CD4-positive, CD25-positive, alpha-beta regulatory T cell (primary cell): ENCODE measurements at regions not wholly inside any gene's neighbourhood (a gene's known extent, or its start where the extent isn't known, plus 50 kb on each side); places are given as distances from the start of the nearest gene placed in this dataset.
"Not testable (repeated sequence)": the region's sequence is repeated elsewhere in the genome, so short reads cannot be mapped to it uniquely, and the experiment has no call there.

Experiments used
- ATAC-seq, 2 donors: fragments of 150-1000 bp; cut with Tn5 transposase; one replicate each; pipeline ENCODE4 v1.10.0; 2021; ENCODE audit warnings: low read depth in 2 of 2, moderate number of reproducible peaks in 2 of 2, moderate library complexity in 1 of 2
- DNase-seq, 3 donors: peaks; one replicate each; pipeline versions ENCODE4 v3.0.0 to v3.0.0-alpha.2; 2012 to 2022; ENCODE audit warnings: mixed read lengths in 1 of 3
- H3K27ac ChIP-seq: one replicate; pipeline ENCODE4 v1.7.0; 2013; ENCODE audit warnings: mild to moderate bottlenecking, low read length; ENCODE audit not compliant: insufficient read depth, poor library complexity, severe bottlenecking
- H3K27me3 ChIP-seq: one replicate; pipeline ENCODE4 v1.7.0; 2013; ENCODE audit warnings: low read length; ENCODE audit not compliant: control insufficient read depth, insufficient read depth
- H3K36me3 ChIP-seq: one replicate; pipeline ENCODE4 v1.7.0; 2013; ENCODE audit warnings: mild to moderate bottlenecking, low read length, moderate library complexity; ENCODE audit not compliant: control insufficient read depth, insufficient read depth
- H3K4me1 ChIP-seq: 2 replicates; pipeline ENCODE4 v1.7.0; 2013; ENCODE audit warnings: mild to moderate bottlenecking, low read length; ENCODE audit not compliant: insufficient read depth, control insufficient read depth, poor library complexity, severe bottlenecking
- H3K4me3 ChIP-seq: one replicate; pipeline ENCODE4 v1.7.0; 2013; ENCODE audit warnings: low read depth, mild to moderate bottlenecking, low read length, moderate library complexity
- H3K9me3 ChIP-seq, 2 experiments: 1 replicate in 1 of 2; 2 replicates in 1 of 2; pipeline ENCODE4 v1.7.0; 2013; ENCODE audit warnings: low read length in 2 of 2, mild to moderate bottlenecking in 1 of 2, moderate library complexity in 1 of 2; ENCODE audit not compliant: control insufficient read depth in 2 of 2
- H3K27ac Mint-ChIP-seq, 3 donors: one replicate each; pipeline ENCODE4 v1.8.0; 2020 to 2022; ENCODE audit warnings: mild to moderate bottlenecking in 3 of 3, mixed read lengths in 3 of 3, moderate library complexity in 2 of 3
- H3K27me3 Mint-ChIP-seq: one replicate; pipeline ENCODE4 v1.8.0; 2022; ENCODE audit warnings: mild to moderate bottlenecking, mixed read lengths
- H3K36me3 Mint-ChIP-seq: one replicate; pipeline ENCODE4 v1.8.0; 2020; ENCODE audit warnings: mixed read lengths
- H3K4me1 Mint-ChIP-seq, 4 donors: one replicate each; pipeline ENCODE4 v1.8.0; 2020 to 2022; ENCODE audit warnings: mixed read lengths in 4 of 4, mild to moderate bottlenecking in 1 of 4
- H3K4me3 Mint-ChIP-seq, 4 donors: one replicate each; pipeline ENCODE4 v1.8.0; 2020 to 2022; ENCODE audit warnings: mild to moderate bottlenecking in 4 of 4, mixed read lengths in 4 of 4, moderate library complexity in 3 of 4
- H3K9me3 Mint-ChIP-seq, 7 donors: one replicate each; pipeline ENCODE4 v1.8.0; 2020 to 2022; ENCODE audit warnings: mixed read lengths in 7 of 7, mild to moderate bottlenecking in 3 of 7, moderate library complexity in 2 of 7

- Histone ChIP-seq H3K4me3 (no peak overlapping the region), H3K4me1 (no peaks in the 10 kb centered on the region), H3K27ac (no peak overlapping the region), H3K36me3 (no peaks in the 10 kb centered on the region), H3K9me3 (no peaks in the 10 kb centered on the region), H3K27me3 (no peaks in the 10 kb centered on the region)
- Mint-ChIP-seq H3K27ac (no peak overlapping the region), H3K4me1 (no peaks in the 10 kb centered on the region), H3K9me3 (peaks cover 0 to 2% (median 0%) of the 10 kb centered on the region in 7 donors), H3K27me3 (no peaks in the 10 kb centered on the region), H3K4me3 (no peak overlapping the region), H3K36me3 (no peaks in the 10 kb centered on the region)
- ATAC-seq (no peak), DNase-seq (no peak)
These were observed 360.6 kb downstream of the FAM72C start for GRCh38 chr1:143611159-143611558.

DNA sequence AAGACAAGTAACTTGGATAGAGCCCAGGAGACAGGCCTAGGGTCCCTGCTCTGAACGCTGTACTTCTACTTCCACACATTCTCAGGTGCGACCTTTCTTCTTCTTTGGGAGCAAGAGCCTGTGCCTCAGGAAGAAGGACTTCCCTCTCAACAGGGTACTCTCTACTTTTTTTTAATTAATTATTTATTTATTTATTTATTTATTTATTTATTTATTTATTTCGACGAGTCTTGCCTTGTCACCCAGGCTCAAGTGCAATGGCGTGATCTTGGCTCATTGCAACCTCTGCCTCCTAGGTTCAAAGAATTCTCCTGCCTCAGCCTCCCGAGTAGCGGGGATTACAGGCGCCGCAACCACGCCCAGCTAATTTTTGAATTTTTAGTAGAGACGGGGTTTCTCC, 361.6 kb downstream of the FAM72C start:
- H3K4me3 ChIP-seq: no peak overlapping the region
- H3K36me3 ChIP-seq: no peaks in the 10 kb centered on the region
- ATAC-seq (no peak), DNase-seq (no peak)
- no peak overlapping the region for H3K4me3 Mint-ChIP-seq
- H3K9me3 ChIP-seq: no peaks in the 10 kb centered on the region
- no peaks in the 10 kb centered on the region for H3K27me3 ChIP-seq
- no peak overlapping the region for H3K27ac ChIP-seq
- no peaks in the 10 kb centered on the region for H3K4me1 ChIP-seq
- H3K27me3 Mint-ChIP-seq: no peaks in the 10 kb centered on the region
- H3K27ac Mint-ChIP-seq: no peak overlapping the region
- peaks cover 0 to 2% (median 0%) of the 10 kb centered on the region in 7 donors for H3K9me3 Mint-ChIP-seq
- no peaks in the 10 kb centered on the region for H3K36me3 Mint-ChIP-seq
- no peaks in the 10 kb centered on the region for H3K4me1 Mint-ChIP-seq

DNA sequence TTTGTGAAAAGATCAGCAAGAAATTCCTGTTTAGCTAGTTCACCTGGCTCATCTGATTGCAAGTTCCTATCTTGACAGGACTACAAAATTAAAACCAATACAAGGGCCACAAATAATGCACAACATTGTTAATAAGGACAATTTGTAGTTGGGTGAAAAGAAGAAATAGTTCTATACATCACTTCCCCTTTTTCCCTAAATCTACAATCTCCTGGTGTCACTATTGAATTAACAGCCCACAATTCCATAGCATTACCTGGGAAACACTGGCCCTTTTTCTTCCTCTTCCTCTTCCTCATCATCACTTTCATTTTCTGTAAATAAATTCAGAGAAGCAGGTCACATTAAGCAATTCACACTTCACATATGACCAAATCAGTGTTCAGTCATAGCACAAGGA, 366.9 kb downstream of the FAM72C start:
- no peaks in the 10 kb centered on the region for H3K27me3 Mint-ChIP-seq
- H3K27ac Mint-ChIP-seq: no peak overlapping the region
- no peak overlapping the region for H3K4me3 ChIP-seq
- H3K9me3 Mint-ChIP-seq: peaks cover 0 to 2% (median 0%) of the 10 kb centered on the region in 7 donors
- H3K36me3 ChIP-seq: no peaks in the 10 kb centered on the region
- DNase-seq (no peak), ATAC-seq (no peak)
- H3K27ac ChIP-seq: no peak overlapping the region
- no peak overlapping the region for H3K4me3 Mint-ChIP-seq
- H3K4me1 ChIP-seq: no peaks in the 10 kb centered on the region
- no peaks in the 10 kb centered on the region for H3K36me3 Mint-ChIP-seq
- no peaks in the 10 kb centered on the region for H3K4me1 Mint-ChIP-seq
- H3K27me3 ChIP-seq: no peaks in the 10 kb centered on the region
- H3K9me3 ChIP-seq: no peaks in the 10 kb centered on the region

DNA sequence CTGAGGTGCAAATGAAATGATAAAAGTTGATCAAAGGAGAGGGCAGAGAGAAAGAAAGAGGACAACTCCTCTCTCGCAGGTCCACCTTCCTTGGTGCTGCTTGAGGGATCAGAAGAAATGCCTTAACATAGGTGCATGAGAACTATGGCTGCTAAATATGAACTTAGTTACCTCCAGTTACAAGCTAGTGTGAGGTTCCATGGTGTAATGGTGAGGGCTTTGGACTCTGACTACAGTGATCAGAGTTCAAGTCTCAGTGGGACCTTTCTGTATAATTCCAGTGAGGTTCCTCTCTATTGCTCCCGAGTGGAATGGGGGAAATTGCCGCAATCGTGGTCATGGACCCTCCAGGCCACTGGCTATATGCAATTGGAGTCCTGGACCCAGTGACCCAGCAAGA, 387.3 kb downstream of the FAM72C start:
- ATAC-seq: no peak
- no peak overlapping the region for H3K4me3 Mint-ChIP-seq
- no peak overlapping the region for H3K4me3 ChIP-seq
- DNase-seq: no peak
- H3K36me3 ChIP-seq: no peaks in the 10 kb centered on the region
- H3K9me3 Mint-ChIP-seq: peaks cover 0 to 5% (median 4%) of the 10 kb centered on the region in 7 donors
- H3K27me3 ChIP-seq: no peaks in the 10 kb centered on the region
- no peaks in the 10 kb centered on the region for H3K4me1 ChIP-seq
- H3K9me3 ChIP-seq: no peaks in the 10 kb centered on the region
- H3K27ac Mint-ChIP-seq: no peak overlapping the region
- no peaks in the 10 kb centered on the region for H3K4me1 Mint-ChIP-seq
- no peak overlapping the region for H3K27ac ChIP-seq
- H3K27me3 Mint-ChIP-seq: no peaks in the 10 kb centered on the region
- H3K36me3 Mint-ChIP-seq: no peaks in the 10 kb centered on the region

DNA sequence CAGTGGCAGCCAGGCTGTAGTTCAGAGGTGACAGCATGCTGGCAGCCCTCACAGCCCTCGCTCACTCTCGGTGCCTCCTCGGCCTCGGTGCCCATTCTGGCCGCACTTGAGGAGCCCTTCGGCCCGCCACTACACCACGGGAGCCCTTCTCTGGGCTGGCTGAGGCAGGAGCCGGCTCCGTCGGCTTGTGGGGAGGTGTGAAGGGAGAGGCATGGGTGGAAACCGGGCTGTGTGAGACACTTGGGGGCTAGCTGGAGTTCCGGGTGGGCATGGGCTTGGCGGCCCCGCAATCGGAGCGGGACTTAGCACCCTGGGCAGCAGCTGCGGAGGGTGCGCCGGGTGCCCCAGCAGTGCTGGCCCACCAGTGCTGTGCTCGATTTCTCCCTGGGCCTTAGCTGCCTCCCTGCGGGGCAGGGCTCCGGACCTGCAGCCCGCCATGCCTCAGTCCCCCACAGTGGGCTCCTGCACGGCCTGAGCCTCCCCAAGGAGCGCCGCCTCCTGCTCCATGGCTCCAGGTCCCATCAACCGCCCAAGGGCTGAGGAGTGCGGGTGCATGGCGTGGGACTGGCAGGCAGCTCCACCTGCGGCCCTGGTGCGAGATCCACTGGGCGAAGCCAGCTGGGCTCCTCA, 396.8 kb downstream of the FAM72C start:
- peaks cover 0 to 4% (median 0%) of the 10 kb centered on the region in 7 donors for H3K9me3 Mint-ChIP-seq
- H3K27ac Mint-ChIP-seq: no peak overlapping the region
- Histone ChIP-seq H3K9me3 (no peaks in the 10 kb centered on the region), H3K27me3 (no peaks in the 10 kb centered on the region), H3K36me3 (no peaks in the 10 kb centered on the region), H3K4me3 (no peak overlapping the region), H3K27ac (no peak overlapping the region), H3K4me1 (no peaks in the 10 kb centered on the region)
- H3K27me3 Mint-ChIP-seq: peaks cover 5% of the 10 kb centered on the region
- DNase-seq (no peak), ATAC-seq (no peak)
- H3K4me3 Mint-ChIP-seq: no peak overlapping the region
- no peaks in the 10 kb centered on the region for H3K4me1 Mint-ChIP-seq
- no peaks in the 10 kb centered on the region for H3K36me3 Mint-ChIP-seq

DNA sequence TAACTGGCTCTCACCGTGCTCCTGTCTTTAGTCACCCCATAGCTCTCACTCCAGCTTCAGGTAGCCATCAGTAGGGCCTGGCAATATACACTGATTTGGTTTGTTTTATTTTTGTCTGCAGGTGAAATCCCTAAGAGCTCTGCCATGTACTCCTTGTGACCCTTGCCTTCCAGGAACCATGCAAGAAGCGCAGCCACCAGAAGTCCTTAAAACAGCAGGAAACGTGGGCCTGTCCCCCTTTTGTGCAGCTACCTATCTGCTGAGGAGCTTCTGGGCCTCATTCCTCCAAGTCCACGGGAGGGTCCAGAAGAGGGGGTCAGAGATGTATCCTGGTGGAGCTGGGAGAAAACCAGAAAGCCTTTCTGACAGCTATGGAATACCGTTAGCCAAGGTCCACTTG, 399.1 kb downstream of the FAM72C start:
- H3K27me3 Mint-ChIP-seq, H3K4me3 ChIP-seq, DNase-seq, H3K4me1 ChIP-seq, H3K4me1 Mint-ChIP-seq, H3K36me3 Mint-ChIP-seq, H3K27ac Mint-ChIP-seq, H3K27me3 ChIP-seq, H3K4me3 Mint-ChIP-seq, H3K9me3 Mint-ChIP-seq, ATAC-seq, H3K36me3 ChIP-seq, H3K27ac ChIP-seq, H3K9me3 ChIP-seq: not testable (repeated sequence)

GRCh38 chr1:143563761-143564160, 408.0 kb downstream of the FAM72C start:
- not testable (repeated sequence) for H3K36me3 ChIP-seq, H3K27ac ChIP-seq, H3K27me3 Mint-ChIP-seq, H3K4me3 Mint-ChIP-seq, DNase-seq, H3K27ac Mint-ChIP-seq, H3K36me3 Mint-ChIP-seq, H3K9me3 Mint-ChIP-seq, H3K4me1 ChIP-seq, H3K9me3 ChIP-seq, H3K27me3 ChIP-seq, H3K4me1 Mint-ChIP-seq, H3K4me3 ChIP-seq, ATAC-seq

DNA sequence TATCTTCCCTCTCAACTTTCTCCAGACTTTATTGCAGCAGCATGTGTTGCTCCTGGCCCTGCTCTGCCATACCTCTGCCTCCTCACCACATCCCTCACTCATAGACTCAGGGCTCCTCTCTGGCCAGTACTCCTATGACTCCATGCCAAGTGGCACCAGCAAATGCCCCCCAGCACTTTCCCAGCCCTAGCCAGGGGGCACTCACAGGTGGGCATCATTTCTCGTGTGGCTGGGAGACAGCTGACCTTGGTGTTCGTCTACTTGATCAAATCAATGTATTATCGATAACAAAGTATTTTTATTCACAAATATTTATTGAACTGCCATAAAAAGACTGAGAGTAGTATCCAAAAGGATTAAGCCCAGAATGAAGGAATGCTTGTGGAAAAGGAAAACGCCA, 418.2 kb downstream of the FAM72C start:
- Histone ChIP-seq H3K36me3 (no peaks in the 10 kb centered on the region), H3K9me3 (no peaks in the 10 kb centered on the region), H3K27me3 (no peaks in the 10 kb centered on the region), H3K4me3 (no peak overlapping the region), H3K27ac (no peak overlapping the region), H3K4me1 (no peaks in the 10 kb centered on the region)
- DNase-seq: no peak
- Mint-ChIP-seq H3K27ac (no peak overlapping the region), H3K4me1 (no peaks in the 10 kb centered on the region), H3K36me3 (no peaks in the 10 kb centered on the region), H3K27me3 (no peaks in the 10 kb centered on the region), H3K4me3 (no peak overlapping the region), H3K9me3 (peaks cover 1 to 9% (median 3%) of the 10 kb centered on the region in 7 donors)
- ATAC-seq: no peak
